ENCODE measurements at regions not wholly inside any gene's neighbourhood (a gene's known extent, or its start where the extent isn't known, plus 50 kb on each side); places are given as distances from the start of the nearest gene placed in this dataset.

- TF ChIP-seq CTCF (IDR thresholded peaks at IDR 0.05; ENCODE audit: insufficient read depth, low read depth, low read length) (no peak), EZH2 (IDR thresholded peaks at IDR 0.05; ENCODE audit: insufficient read depth, low read length) (no peak)
- no peak overlapping the region for H3K4me2 ChIP-seq (ENCODE audit: low read length)
- no peaks in the 10 kb centered on the region for H3K27me3 ChIP-seq (ENCODE audit: insufficient read depth, low read length)
- Mint-ChIP-seq H3K9me3 (ENCODE audit: unreplicated experiment) (peaks cover 5% of the 10 kb centered on the region), H3K4me3 (ENCODE audit: unreplicated experiment) (no peak overlapping the region), H3K27me3 (ENCODE audit: low read depth, unreplicated experiment) (peaks cover 18% of the 10 kb centered on the region), H3K27ac (ENCODE audit: unreplicated experiment) (no peak overlapping the region), H3K4me1 (ENCODE audit: low read depth, unreplicated experiment) (peaks cover 18% of the 10 kb centered on the region), H3K36me3 (ENCODE audit: low read depth, unreplicated experiment) (peaks cover 1% of the 10 kb centered on the region)
- no peak overlapping the region for H3K9ac ChIP-seq (ENCODE audit: low read length)
- no peak overlapping the region for H2AFZ ChIP-seq (ENCODE audit: low read depth, low read length)
- H3K4me1 ChIP-seq (ENCODE audit: insufficient read depth, low read length): peaks cover 27% of the 10 kb centered on the region
- DNase-seq (ENCODE audit: low read depth): no peak
- no peak overlapping the region for H3K27ac ChIP-seq (ENCODE audit: low read depth, low read length)
- H3K79me2 ChIP-seq (ENCODE audit: insufficient read depth, low read length): no peaks in the 10 kb centered on the region
- H4K20me1 ChIP-seq (ENCODE audit: insufficient read depth, low read length): no peaks in the 10 kb centered on the region
- no peak overlapping the region for H3K4me3 ChIP-seq (ENCODE audit: insufficient read depth, low read depth, low read length)
- FAIRE-seq: no peak
- H3K9me3 ChIP-seq (ENCODE audit: insufficient read depth, low read depth, low read length): no peaks in the 10 kb centered on the region
- H3K36me3 ChIP-seq (ENCODE audit: insufficient read depth, low read length): no peaks in the 10 kb centered on the region
These were observed 60.0 kb upstream of the NECTIN1 start for GRCh38 chr11:119788911-119789560.

GRCh38 chr11:119788096-119788883, 59.3 kb upstream of the NECTIN1 start:
- H3K27me3 ChIP-seq (ENCODE audit: insufficient read depth, low read length): no peaks in the 10 kb centered on the region
- no peaks in the 10 kb centered on the region for H4K20me1 ChIP-seq (ENCODE audit: insufficient read depth, low read length)
- no peak overlapping the region for H2AFZ ChIP-seq (ENCODE audit: low read depth, low read length)
- Mint-ChIP-seq H3K36me3 (ENCODE audit: low read depth, unreplicated experiment) (peaks cover 1% of the 10 kb centered on the region), H3K4me3 (ENCODE audit: unreplicated experiment) (no peak overlapping the region), H3K4me1 (ENCODE audit: low read depth, unreplicated experiment) (peaks cover 17% of the 10 kb centered on the region), H3K9me3 (ENCODE audit: unreplicated experiment) (peaks cover 8% of the 10 kb centered on the region), H3K27me3 (ENCODE audit: low read depth, unreplicated experiment) (peaks cover 18% of the 10 kb centered on the region), H3K27ac (ENCODE audit: unreplicated experiment) (no peak overlapping the region)
- DNase-seq (ENCODE audit: low read depth) (no peak), FAIRE-seq (no peak)
- H3K4me3 ChIP-seq (ENCODE audit: insufficient read depth, low read depth, low read length): no peak overlapping the region
- no peak for TF ChIP-seq CTCF (IDR thresholded peaks at IDR 0.05; ENCODE audit: insufficient read depth, low read depth, low read length)
- TF ChIP-seq EZH2 (IDR thresholded peaks at IDR 0.05; ENCODE audit: insufficient read depth, low read length): no peak
- H3K27ac ChIP-seq (ENCODE audit: low read depth, low read length): no peak overlapping the region
- peaks cover 20% of the 10 kb centered on the region for H3K4me1 ChIP-seq (ENCODE audit: insufficient read depth, low read length)
- peaks cover 2% of the 10 kb centered on the region for H3K9me3 ChIP-seq (ENCODE audit: insufficient read depth, low read depth, low read length)
- no peaks in the 10 kb centered on the region for H3K79me2 ChIP-seq (ENCODE audit: insufficient read depth, low read length)
- no peak overlapping the region for H3K4me2 ChIP-seq (ENCODE audit: low read length)
- no peaks in the 10 kb centered on the region for H3K36me3 ChIP-seq (ENCODE audit: insufficient read depth, low read length)
- no peak overlapping the region for H3K9ac ChIP-seq (ENCODE audit: low read length)

- H3K27ac ChIP-seq (ENCODE audit: low read depth, low read length): no peak overlapping the region
- no peaks in the 10 kb centered on the region for H4K20me1 ChIP-seq (ENCODE audit: insufficient read depth, low read length)
- H3K79me2 ChIP-seq (ENCODE audit: insufficient read depth, low read length): no peaks in the 10 kb centered on the region
- Mint-ChIP-seq H3K27me3 (ENCODE audit: low read depth, unreplicated experiment) (peaks cover 18% of the 10 kb centered on the region), H3K4me3 (ENCODE audit: unreplicated experiment) (no peak overlapping the region), H3K27ac (ENCODE audit: unreplicated experiment) (no peak overlapping the region), H3K4me1 (ENCODE audit: low read depth, unreplicated experiment) (peaks cover 24% of the 10 kb centered on the region), H3K36me3 (ENCODE audit: low read depth, unreplicated experiment) (peaks cover 1% of the 10 kb centered on the region), H3K9me3 (ENCODE audit: unreplicated experiment) (peaks cover 11% of the 10 kb centered on the region)
- FAIRE-seq (no peak), DNase-seq (ENCODE audit: low read depth) (no peak)
- H3K9ac ChIP-seq (ENCODE audit: low read length): no peak overlapping the region
- TF ChIP-seq EZH2 (IDR thresholded peaks at IDR 0.05; ENCODE audit: insufficient read depth, low read length) (no peak), CTCF (IDR thresholded peaks at IDR 0.05; ENCODE audit: insufficient read depth, low read depth, low read length) (no peak)
- H3K4me3 ChIP-seq (ENCODE audit: insufficient read depth, low read depth, low read length): no peak overlapping the region
- peaks cover 3% of the 10 kb centered on the region for H3K9me3 ChIP-seq (ENCODE audit: insufficient read depth, low read depth, low read length)
- no peak overlapping the region for H3K4me2 ChIP-seq (ENCODE audit: low read length)
- H3K4me1 ChIP-seq (ENCODE audit: insufficient read depth, low read length): peaks cover 24% of the 10 kb centered on the region
- no peak overlapping the region for H2AFZ ChIP-seq (ENCODE audit: low read depth, low read length)
- no peaks in the 10 kb centered on the region for H3K27me3 ChIP-seq (ENCODE audit: insufficient read depth, low read length)
- no peaks in the 10 kb centered on the region for H3K36me3 ChIP-seq (ENCODE audit: insufficient read depth, low read length)
These were observed 58.1 kb upstream of the NECTIN1 start for GRCh38 chr11:119787074-119787461.

Data from astrocyte (in vitro differentiated cells and primary cell).